Left colon (tissue), 2 donors: ENCODE measurements at regions not wholly inside any gene's neighbourhood (a gene's known extent, or its start where the extent isn't known, plus 50 kb on each side); places are given as distances from the start of the nearest gene placed in this dataset.

Experiments
- ATAC-seq: fragments of 200-7000 bp; cut with Tn5 transposase; one replicate; pipeline ENCODE4 v1.9.1; 2020; ENCODE audit warnings: mild to moderate bottlenecking, moderate library complexity
- DNase-seq, 2 donors: peaks; one replicate each; pipeline ENCODE4 v3.0.0-alpha.2; 2020
- intact Hi-C, 2 donors: fragments of 100-400 bp; cut with DNase I in 1 of 2; cut with micrococcal nuclease in 1 of 2; formaldehyde crosslinking; loops; one replicate each; pipeline versions ENCODE4 v1.11.2 to v1.14.0; 2022; cut with DNase I, micrococcal nuclease
- donor health status: DM: no; HTN: no; CAD: no.
- donor health status: DM: yes; HTN: yes; CAD: no.

GRCh38 chr10:50936335-50936734 lies 50.9 kb upstream of the A1CF start:
- ATAC-seq = no peak
- DNase-seq = no peak
- intact Hi-C loops = no loop called here

GRCh38 chr10:50937230-50937907 lies 51.9 kb upstream of the A1CF start:
- intact Hi-C loops = no loop called here
- DNase-seq = no peak
- ATAC-seq = peak; percentile 74

DNA sequence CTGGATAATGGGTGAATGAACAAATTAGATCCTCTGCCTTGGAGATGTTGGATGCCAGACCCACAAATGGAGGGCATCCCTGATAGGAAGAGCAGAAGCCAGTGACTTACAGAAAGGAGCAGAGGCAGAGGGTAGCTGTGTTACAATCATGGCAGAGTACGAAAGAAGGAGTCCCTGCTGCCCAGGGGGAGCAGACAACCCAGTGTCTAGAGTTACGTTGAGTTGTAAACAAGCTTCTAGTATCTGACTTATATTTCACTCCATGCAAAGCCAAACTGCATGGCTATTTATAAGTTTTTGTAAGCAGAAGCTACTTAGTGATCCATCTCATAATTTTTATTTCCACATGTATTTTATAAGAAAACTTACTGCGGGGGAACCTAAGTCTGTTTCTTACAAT lies 56.2 kb upstream of the A1CF start:
- ATAC-seq (no peak), DNase-seq (no peak)
- intact Hi-C loops = no loop called here

DNA sequence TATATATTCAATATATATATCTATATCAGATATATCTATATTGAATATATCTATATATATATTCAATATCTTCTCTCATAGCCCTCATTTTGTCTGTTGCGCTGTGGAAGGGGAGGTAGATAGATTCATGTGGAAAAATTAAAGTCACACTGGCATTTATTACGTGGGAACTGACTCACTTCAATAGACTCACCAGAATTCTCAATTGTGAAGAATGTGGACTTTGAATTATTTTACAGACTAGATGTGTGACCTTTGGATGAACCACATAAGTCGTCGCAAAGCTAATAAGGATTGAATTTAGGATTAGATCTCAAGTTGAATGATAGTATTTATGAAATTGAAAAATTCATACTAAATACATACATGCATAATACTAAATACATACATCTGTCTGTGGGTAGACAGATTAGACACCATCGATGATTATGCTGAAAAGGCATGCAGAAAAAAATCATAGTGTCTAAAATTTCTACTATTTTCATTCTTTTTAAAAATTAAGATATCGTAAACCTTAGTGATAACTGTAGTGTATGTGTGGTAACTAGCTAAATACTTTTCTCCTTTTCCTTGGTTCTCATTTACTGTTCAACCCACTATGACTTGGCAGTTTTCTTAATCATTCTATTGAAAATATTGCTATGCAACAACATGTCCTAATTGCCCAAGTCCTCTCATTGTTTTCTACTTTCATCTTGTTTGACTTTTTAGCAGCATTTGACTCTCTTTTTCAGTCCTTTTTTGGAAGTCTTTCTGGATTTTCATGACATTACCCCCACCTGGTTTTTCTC lies 61.8 kb upstream of the A1CF start:
- ATAC-seq = no peak
- no peak for DNase-seq
- intact Hi-C loops = no loop called here

DNA sequence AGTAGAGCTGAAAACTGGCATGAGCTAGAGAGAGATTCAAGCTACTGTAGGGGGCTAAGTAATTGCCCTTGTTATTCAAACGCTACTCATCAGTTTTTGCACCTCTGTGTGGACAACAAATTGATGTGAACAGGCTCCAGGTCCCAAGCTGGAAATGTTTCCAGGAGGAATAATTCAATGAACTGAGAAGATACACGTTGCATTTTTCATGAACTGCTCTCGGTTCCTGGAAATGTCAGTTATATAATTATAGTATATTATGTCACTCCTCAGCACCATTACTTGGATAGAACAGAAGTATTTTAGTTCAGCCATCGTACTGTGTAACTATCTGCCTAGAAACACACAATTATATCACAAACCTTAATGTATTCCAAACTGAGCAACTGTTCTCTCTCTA lies 65.9 kb upstream of the A1CF start:
- DNase-seq = no peak
- no peak for ATAC-seq
- intact Hi-C loops = no loop called here

DNA sequence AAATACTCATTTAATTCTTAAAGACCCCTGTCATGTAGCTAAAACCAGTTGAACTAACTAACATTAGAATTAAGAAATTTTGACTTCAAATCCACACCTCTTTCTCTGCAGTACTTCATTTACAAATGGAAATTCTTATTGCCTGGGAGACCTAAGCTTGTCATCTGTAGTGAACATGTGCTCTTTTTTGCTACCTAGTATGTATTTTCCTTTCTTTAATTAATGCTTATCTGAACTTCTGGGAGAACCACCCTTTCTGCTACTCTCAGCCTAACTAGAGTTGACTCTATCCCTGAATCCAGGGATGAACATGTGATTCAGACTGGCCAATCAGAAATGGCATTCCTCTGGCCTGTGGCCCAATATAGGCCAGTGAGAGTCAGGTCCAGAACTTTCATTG lies 75.9 kb upstream of the A1CF start:
- no peak for ATAC-seq
- no peak for DNase-seq
- intact Hi-C loops = no loop called here

GRCh38 chr10:50963063-50963462 lies 77.6 kb upstream of the A1CF start:
- ATAC-seq (peak; percentile 96), DNase-seq (no peak)
- intact Hi-C loops = no loop called here

GRCh38 chr10:50968386-50969091 lies 83.1 kb upstream of the A1CF start:
- no peak for DNase-seq
- no peak for ATAC-seq
- intact Hi-C loops = no loop called here

GRCh38 chr10:50972591-50972990 lies 87.2 kb upstream of the A1CF start:
- ATAC-seq (peak; percentile 98), DNase-seq (peak; percentile 40 to 74)
- intact Hi-C loops = no loop called here

DNA sequence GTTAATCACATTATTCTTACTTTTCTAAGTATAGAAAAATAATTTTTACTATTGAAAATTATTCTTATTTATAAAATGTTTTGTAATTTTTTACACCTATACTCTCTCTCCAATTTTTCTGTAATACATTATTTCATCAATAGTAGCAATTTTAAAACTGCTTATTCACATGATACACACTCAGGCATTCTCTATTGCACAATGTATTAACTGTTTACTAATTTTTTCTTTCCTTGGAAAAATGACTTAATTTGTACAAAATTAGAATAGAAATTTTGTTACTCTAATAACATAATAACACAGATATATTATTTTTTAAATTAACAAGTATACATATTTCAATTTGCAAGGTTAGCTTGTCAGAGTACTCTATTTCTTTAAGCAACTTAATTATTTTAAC lies 92.9 kb upstream of the PRKG1 start:
- DNase-seq = no peak
- intact Hi-C loops = no loop called here
- no peak for ATAC-seq

DNA sequence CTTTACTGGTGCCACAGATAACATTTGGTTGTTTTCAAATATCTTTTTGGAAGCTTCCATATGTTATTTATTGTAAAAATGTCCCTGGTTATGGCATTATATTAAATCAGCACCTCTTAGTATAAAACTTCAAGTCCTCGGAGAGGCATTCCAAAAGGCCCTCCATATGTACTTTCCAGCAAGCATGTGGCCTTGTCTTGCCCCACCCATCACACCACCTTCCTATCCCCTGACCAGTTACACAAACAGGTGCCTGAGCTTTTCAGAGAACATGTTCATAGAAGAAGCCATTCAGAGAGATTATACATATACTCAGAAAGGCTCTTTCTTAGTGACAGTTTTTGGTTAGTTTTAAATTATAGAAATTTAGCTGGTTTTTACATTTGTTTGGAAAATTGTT lies 92.4 kb upstream of the PRKG1 start:
- intact Hi-C loops = no loop called here
- ATAC-seq (no peak), DNase-seq (no peak)

DNA sequence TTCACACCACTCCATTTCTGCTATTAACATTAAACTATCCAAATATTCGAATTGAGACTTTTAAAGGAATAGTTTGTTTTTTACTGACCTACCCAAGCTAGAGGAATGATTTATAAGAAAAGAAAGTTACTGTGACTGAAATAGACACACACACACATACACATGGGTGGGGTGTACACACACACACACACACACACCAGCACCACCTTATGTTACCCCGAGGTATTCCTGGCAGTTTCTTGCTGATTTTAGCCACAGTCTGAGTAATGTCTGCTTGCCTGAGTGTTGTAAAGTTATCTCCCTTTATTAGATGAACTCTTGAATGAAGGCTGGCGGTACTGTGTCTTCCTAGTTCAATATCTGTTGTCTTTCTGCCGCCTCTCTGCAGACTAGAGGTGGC lies 91.3 kb upstream of the PRKG1 start:
- intact Hi-C loops = no loop called here
- ATAC-seq = peak; percentile 44
- DNase-seq = no peak

- intact Hi-C loops = no loop called here
- DNase-seq (peak; percentile 19 to 50), ATAC-seq (peak; percentile 44)
Measured at GRCh38 chr10:50987934-50988333, 86.4 kb upstream of the PRKG1 start.

DNA sequence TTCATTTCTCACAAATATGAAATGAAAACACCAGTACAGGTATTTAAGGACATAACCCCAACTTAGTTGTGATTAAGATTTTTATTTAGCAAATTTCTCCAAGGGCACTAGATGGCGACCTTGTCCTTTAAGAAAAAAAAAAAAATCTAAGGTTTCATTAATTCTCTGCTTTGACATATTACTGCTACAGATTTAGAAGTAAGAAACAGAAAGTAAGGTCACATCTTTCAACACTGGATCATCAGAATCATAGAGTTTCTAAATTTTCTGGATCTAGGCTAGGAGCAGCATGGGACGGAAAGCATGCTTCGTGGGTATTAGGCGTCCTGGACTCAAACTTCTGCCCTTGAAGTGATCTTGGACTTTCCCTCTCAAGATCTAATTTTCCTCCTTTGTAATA lies 85.5 kb upstream of the PRKG1 start:
- DNase-seq (no peak), ATAC-seq (no peak)
- intact Hi-C loops = no loop called here

DNA sequence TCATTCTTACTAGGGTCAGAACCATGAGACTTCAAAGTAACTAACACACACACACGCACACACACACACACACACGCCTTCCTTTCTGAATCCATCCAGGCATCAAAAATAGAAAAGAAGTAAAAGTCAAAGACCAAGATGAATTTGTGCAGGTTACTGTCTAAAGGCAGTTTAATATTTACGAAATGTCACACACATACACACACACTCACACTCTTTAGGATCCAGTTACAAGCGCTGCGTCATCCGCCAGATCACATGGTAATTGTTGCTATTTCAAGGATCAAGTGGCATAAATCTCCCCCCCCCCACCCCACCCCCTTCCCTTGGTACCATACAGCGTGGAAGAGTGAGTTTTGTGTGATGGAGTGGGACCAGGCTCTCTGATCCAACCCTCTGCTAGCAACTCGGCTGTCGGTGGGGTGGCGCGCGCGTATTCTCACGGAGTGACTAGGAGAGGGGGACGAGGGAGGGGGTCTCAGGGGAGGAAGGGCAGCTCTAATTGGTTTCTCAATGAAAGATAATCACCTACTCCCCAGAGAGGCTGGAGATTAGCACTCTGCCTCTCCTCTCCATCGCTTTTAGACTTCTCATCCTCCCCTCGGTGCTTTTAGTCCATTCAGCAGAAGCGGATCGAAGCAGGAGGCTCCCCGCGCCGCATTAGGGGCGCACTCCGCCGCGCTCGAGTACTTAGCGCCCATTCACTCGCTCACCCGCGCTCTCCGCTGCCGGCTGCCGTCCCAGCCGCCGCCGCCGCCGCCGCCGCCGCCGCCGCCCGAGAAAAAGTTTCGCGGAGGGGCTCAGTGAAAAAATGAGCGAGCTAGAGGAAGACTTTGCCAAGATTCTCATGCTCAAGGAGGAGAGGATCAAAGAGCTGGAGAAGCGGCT lies 83.5 kb upstream of the PRKG1 start:
- DNase-seq = peak; percentile 53 to 75
- intact Hi-C loops = loop anchor here in 1 of 2 donors (10.0 kb wide), 1 partner anchor 1224 kb away; no protein-coding TSS in a partner anchor
- ATAC-seq = peak; percentile 28

- ATAC-seq (peak; percentile 57), DNase-seq (peak; percentile 57 to 76)
- intact Hi-C loops = loop anchor here in 1 of 2 donors (10.0 kb wide), 1 partner anchor 1223 kb away; no protein-coding TSS in a partner anchor
Measured at GRCh38 chr10:50991456-50992355, 82.6 kb upstream of the PRKG1 start.

DNA sequence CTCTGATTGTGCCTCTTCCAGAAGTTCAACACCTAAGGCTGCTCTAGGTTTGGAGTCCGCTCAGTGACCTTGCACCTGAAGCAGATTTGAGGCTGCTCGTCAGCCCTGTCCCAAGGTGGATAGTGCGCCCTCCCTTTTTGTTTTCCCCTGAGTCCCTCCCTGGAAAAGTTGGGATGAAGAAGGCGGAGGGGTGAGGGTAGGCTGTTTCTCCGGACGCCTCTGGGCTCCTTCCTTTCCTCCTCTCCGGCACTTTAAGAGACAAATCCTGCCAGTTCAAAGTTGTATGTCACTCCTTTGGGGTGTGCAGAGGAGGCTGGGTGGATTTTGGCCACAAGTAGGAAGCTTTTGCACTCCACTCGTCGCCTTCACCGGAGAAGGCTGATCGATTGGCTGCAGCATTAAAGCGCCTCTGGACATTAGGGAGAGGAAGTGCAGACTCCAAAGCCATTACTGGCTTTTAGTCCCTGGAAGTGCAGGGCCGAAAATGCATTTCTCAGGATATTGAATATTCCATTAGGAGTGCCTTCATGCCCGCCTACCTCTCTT lies 81.9 kb upstream of the PRKG1 start:
- ATAC-seq = peak; percentile 31
- intact Hi-C loops = loop anchor here in 1 of 2 donors (10.0 kb wide), 1 partner anchor 1222 kb away; no protein-coding TSS in a partner anchor
- peak in 1 of 2 donors; percentile 19 for DNase-seq
